Mesenchymal stem cell (in vitro differentiated cells and primary cell): ENCODE measurements at regions not wholly inside any gene's neighbourhood (a gene's known extent, or its start where the extent isn't known, plus 50 kb on each side); places are given as distances from the start of the nearest gene placed in this dataset.

Source experiments
- DNase-seq: peaks from one replicate; pipeline ENCODE4 v3.0.0-alpha.2; 2013
- H2AFZ ChIP-seq: one replicate; pipeline ENCODE4 v1.6.1; 2013; ENCODE audit warnings: low read depth, mild to moderate bottlenecking, control low read depth, inconsistent platforms, low read length, moderate library complexity
- H2AK5ac ChIP-seq: 2 replicates; pipeline ENCODE4 v1.6.1; 2013; ENCODE audit warnings: low read length, moderate library complexity, mild to moderate bottlenecking, inconsistent platforms; ENCODE audit not compliant: severe bottlenecking
- H2BK120ac ChIP-seq: one replicate; pipeline ENCODE4 v1.6.1; 2013; ENCODE audit warnings: low read depth, mild to moderate bottlenecking, inconsistent platforms, low read length, moderate library complexity
- H2BK12ac ChIP-seq, 2 experiments: one replicate each; pipeline ENCODE4 v1.6.1; 2013; ENCODE audit warnings: inconsistent platforms in 2 of 2, low read length in 2 of 2, mild to moderate bottlenecking in 2 of 2, moderate library complexity in 2 of 2, control low read depth in 1 of 2
- H2BK15ac ChIP-seq: one replicate; pipeline ENCODE4 v1.6.1; 2013; ENCODE audit warnings: mild to moderate bottlenecking, low read depth, inconsistent platforms; ENCODE audit not compliant: poor library complexity, severe bottlenecking
- H2BK5ac ChIP-seq: 2 replicates; pipeline ENCODE4 v1.6.1; 2013; ENCODE audit warnings: low read depth, mild to moderate bottlenecking, low read length, control low read depth, inconsistent platforms; ENCODE audit not compliant: poor library complexity, severe bottlenecking
- H3K14ac ChIP-seq, 2 experiments: one replicate each; pipeline ENCODE4 v1.6.1; 2013; ENCODE audit warnings: inconsistent platforms in 2 of 2, low read length in 2 of 2, control low read depth in 1 of 2, mild to moderate bottlenecking in 1 of 2, moderate library complexity in 1 of 2
- H3K18ac ChIP-seq, 2 experiments: one replicate each; pipeline ENCODE4 v1.6.1; 2013; ENCODE audit warnings: inconsistent platforms in 2 of 2, low read length in 2 of 2, control low read depth in 1 of 2, low read depth in 1 of 2, mild to moderate bottlenecking in 1 of 2
- H3K23ac ChIP-seq, 2 experiments: one replicate each; pipeline ENCODE4 v1.6.1; 2013; ENCODE audit warnings: inconsistent platforms in 2 of 2, low read length in 2 of 2, mild to moderate bottlenecking in 2 of 2, moderate library complexity in 2 of 2, control low read depth in 1 of 2
- H3K27ac ChIP-seq: 2 replicates; pipeline ENCODE4 v1.5.1; 2013; ENCODE audit warnings: mild to moderate bottlenecking, moderate library complexity, low read length, control low read depth, inconsistent platforms; ENCODE audit not compliant: poor library complexity, severe bottlenecking
- H3K27me3 ChIP-seq, 2 experiments: 2 replicates each; pipeline versions ENCODE4 v1.6.1 to v1.7.0; 2013; ENCODE audit warnings: low read length in 2 of 2, mild to moderate bottlenecking in 2 of 2, moderate library complexity in 2 of 2, control low read depth in 1 of 2, inconsistent platforms in 1 of 2; ENCODE audit not compliant: control insufficient read depth in 1 of 2, insufficient read depth in 1 of 2
- H3K36me3 ChIP-seq, 2 experiments: 2 replicates each; pipeline versions ENCODE4 v1.6.1 to v1.7.0; 2013; ENCODE audit warnings: low read length in 2 of 2, control low read depth in 1 of 2, inconsistent platforms in 1 of 2, low read depth in 1 of 2, mild to moderate bottlenecking in 1 of 2; ENCODE audit not compliant: insufficient read depth in 2 of 2, control insufficient read depth in 1 of 2
- H3K4ac ChIP-seq, 2 experiments: one replicate each; pipeline ENCODE4 v1.6.1; 2013; ENCODE audit warnings: inconsistent platforms in 2 of 2, low read length in 2 of 2, mild to moderate bottlenecking in 2 of 2, moderate library complexity in 2 of 2, control low read depth in 1 of 2, low read depth in 1 of 2
- H3K4me1 ChIP-seq: 2 replicates; pipeline ENCODE4 v1.6.1; 2013; ENCODE audit warnings: low read depth, low read length, control low read depth; ENCODE audit not compliant: control insufficient read depth, insufficient read depth
- H3K4me2 ChIP-seq: 2 replicates; pipeline ENCODE4 v1.6.1; 2013; ENCODE audit warnings: low read length, mild to moderate bottlenecking, inconsistent platforms; ENCODE audit not compliant: poor library complexity, severe bottlenecking
- H3K4me3 ChIP-seq, 2 experiments: 2 replicates each; pipeline versions ENCODE4 v1.5.1 to v1.7.0; 2013; ENCODE audit warnings: low read length in 2 of 2, mild to moderate bottlenecking in 2 of 2, control low read depth in 1 of 2, low read depth in 1 of 2; ENCODE audit not compliant: insufficient read depth in 1 of 2
- H3K79me1 ChIP-seq: replicated peaks from 2 replicates; pipeline ENCODE4 v1.6.1; 2013; ENCODE audit warnings: mild to moderate bottlenecking, control low read depth, low read length, inconsistent platforms; ENCODE audit not compliant: poor library complexity, severe bottlenecking
- H3K9ac ChIP-seq: 2 replicates; pipeline ENCODE4 v1.7.0; 2013; ENCODE audit warnings: mild to moderate bottlenecking, low read length, moderate library complexity
- H3K9me3 ChIP-seq: 2 replicates; pipeline ENCODE4 v1.7.0; 2013; ENCODE audit warnings: mild to moderate bottlenecking, low read length; ENCODE audit not compliant: control insufficient read depth
- H4K8ac ChIP-seq: one replicate; pipeline ENCODE4 v1.6.1; 2013; ENCODE audit warnings: inconsistent platforms, mild to moderate bottlenecking, low read length, moderate library complexity
- H4K91ac ChIP-seq: one replicate; pipeline ENCODE4 v1.6.1; 2013; ENCODE audit warnings: mild to moderate bottlenecking, low read length, inconsistent platforms
- WGBS: methylation state at CpG from one replicate; pipeline ENCODE4 v1.1.7; 2013; ENCODE audit warnings: mixed read lengths; 5-methylcytosine and 5-hydroxymethylcytosine counted together

DNA sequence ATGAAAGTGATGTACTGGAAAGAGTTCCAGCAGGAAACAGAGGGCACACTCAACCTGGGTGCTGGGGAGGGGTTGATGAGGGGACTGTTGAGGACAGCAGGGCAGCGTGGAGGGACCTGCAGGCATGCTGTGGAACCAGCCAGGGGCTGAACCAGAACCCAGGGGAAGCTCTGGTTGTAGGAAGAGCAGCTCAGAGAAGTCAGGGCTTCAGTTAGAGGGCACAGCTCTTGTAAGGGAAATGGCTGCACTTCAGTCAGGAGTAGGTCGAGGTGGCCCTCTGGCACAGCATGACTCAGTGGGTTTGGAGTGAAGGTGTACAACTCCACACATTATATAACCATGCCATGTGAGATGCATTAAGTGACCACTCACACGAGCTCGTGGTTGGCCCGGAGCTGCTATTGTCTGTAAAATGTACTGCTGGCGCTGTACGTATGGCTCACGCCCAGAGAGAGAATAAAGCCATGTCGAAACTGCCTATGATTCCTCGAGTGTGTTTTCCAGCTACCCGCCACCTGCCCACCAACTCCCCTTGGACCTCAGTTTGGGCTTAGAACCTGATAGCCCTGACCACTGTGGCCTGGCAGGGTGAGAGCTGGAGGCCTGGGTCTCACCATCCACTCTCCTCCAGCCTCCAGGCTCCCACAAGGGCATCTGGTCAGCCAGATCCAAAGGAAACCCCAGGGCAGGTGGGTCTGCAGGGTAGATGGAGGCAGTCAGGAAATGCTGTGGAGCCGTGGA, 136.5 kb upstream of the HS6ST1 start:
- H2BK120ac ChIP-seq = no peak overlapping the region
- no peak overlapping the region for H2AFZ ChIP-seq
- no peak overlapping the region for H3K4ac ChIP-seq
- 91% methylated on average over 12 of the region's 12 CpGs for WGBS
- no peak overlapping the region for H3K9ac ChIP-seq
- no peak for DNase-seq
- no peak overlapping the region for H3K4me3 ChIP-seq
- H2BK15ac ChIP-seq = no peak overlapping the region
- H3K27me3 ChIP-seq = peaks cover 18 to 33% of the 10 kb centered on the region in 2 experiments
- no peak overlapping the region for H3K4me2 ChIP-seq
- no peak overlapping the region for H3K27ac ChIP-seq
- H4K91ac ChIP-seq = no peak overlapping the region
- no peak overlapping the region for H3K14ac ChIP-seq
- no peak overlapping the region for H3K18ac ChIP-seq
- no peak overlapping the region for H2AK5ac ChIP-seq
- H3K9me3 ChIP-seq = peaks cover 4% of the 10 kb centered on the region
- no peak overlapping the region for H2BK5ac ChIP-seq
- no peak overlapping the region for H2BK12ac ChIP-seq
- H3K36me3 ChIP-seq = no peaks in the 10 kb centered on the region
- H3K4me1 ChIP-seq = peaks cover 7% of the 10 kb centered on the region
- H3K79me1 ChIP-seq = no peaks in the 10 kb centered on the region
- no peak overlapping the region for H4K8ac ChIP-seq
- H3K23ac ChIP-seq = no peak overlapping the region

DNA sequence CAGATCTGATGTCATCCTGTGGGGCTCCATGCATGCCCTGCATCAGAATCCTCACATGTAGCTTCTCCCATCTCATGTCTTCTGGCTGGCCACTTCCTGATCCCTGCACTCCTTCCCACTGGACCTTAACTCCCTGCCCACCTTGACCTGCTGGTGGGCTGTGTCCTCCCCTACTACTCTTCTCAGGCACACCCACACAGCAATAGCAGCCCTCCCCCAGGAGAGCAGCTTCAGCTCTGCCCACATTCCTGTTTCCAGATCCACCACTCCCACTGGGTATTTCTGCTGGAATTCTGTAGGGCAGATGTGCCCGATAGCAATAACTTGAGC, 137.0 kb upstream of the HS6ST1 start:
- H2BK5ac ChIP-seq = no peak overlapping the region

GRCh38 chr2:128456281-128456680, 137.6 kb upstream of the HS6ST1 start:
- H3K79me1 ChIP-seq = no peaks in the 10 kb centered on the region
- H3K36me3 ChIP-seq = no peaks in the 10 kb centered on the region
- H3K4ac ChIP-seq = no peak overlapping the region
- no peak overlapping the region for H3K14ac ChIP-seq
- H2BK12ac ChIP-seq = no peak overlapping the region
- H3K9me3 ChIP-seq = peaks cover 4% of the 10 kb centered on the region
- whole genome bisulfite sequencing = 88% methylated on average over 5 of the region's 5 CpGs
- H3K4me2 ChIP-seq = no peak overlapping the region
- DNase-seq = no peak
- no peak overlapping the region for H2BK5ac ChIP-seq
- no peak overlapping the region for H2BK120ac ChIP-seq
- no peak overlapping the region for H2AK5ac ChIP-seq
- H3K23ac ChIP-seq = no peak overlapping the region
- no peak overlapping the region for H4K8ac ChIP-seq
- no peak overlapping the region for H2AFZ ChIP-seq
- H3K4me1 ChIP-seq = peaks cover 7% of the 10 kb centered on the region
- peaks cover 18 to 33% of the 10 kb centered on the region in 2 experiments for H3K27me3 ChIP-seq
- H3K4me3 ChIP-seq = no peak overlapping the region
- H4K91ac ChIP-seq = no peak overlapping the region
- no peak overlapping the region for H3K9ac ChIP-seq
- no peak overlapping the region for H3K27ac ChIP-seq
- H2BK15ac ChIP-seq = no peak overlapping the region
- no peak overlapping the region for H3K18ac ChIP-seq

More for the DNA sequence above, 137.0 kb upstream of the HS6ST1 start:
- Histone ChIP-seq H3K27me3 (peaks cover 18 to 33% of the 10 kb centered on the region in 2 experiments), H2AFZ (no peak overlapping the region), H2BK120ac (no peak overlapping the region), H4K91ac (no peak overlapping the region), H3K23ac (no peak overlapping the region), H3K9me3 (peaks cover 4% of the 10 kb centered on the region), H3K4ac (no peak overlapping the region), H3K36me3 (no peaks in the 10 kb centered on the region), H3K4me2 (no peak overlapping the region), H3K27ac (no peak overlapping the region), H3K14ac (no peak overlapping the region), H2BK12ac (no peak overlapping the region), H3K4me1 (peaks cover 7% of the 10 kb centered on the region), H3K79me1 (no peaks in the 10 kb centered on the region), H2BK15ac (no peak overlapping the region), H3K4me3 (no peak overlapping the region), H3K9ac (no peak overlapping the region), H3K18ac (no peak overlapping the region), H2AK5ac (no peak overlapping the region), H4K8ac (no peak overlapping the region)
- no peak for DNase-seq
- 90% methylated on average over 1 of the region's 1 CpG for WGBS

DNA sequence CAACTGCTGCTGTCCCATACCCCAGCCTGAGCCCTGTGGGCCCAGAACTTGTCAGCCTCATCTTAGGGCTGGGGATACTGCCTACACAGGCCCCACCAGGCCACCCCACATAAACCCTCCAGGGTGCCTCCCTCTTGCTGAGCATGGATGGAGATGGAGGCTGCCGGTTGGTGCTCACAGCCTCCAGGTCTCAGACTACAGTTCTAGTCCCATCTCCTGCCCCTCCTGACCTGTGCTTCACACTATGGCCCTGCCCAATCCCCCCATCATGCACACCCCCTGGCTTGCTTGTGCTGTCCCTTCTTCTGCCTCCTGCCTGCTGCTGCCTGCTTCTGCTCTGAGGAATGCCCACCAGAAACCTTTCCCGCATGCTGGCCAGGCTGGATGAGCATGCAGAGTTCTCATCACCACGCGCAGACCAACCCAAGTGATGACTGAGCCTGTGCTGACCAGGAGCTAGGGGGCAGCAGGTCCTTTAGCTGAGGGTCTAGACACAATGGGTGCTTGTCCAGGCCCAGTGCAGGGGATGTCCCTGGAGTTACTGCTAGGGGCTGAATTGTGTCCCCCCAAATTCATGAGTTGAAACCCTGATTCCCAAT, 138.4 kb upstream of the HS6ST1 start:
- no peaks in the 10 kb centered on the region for H3K36me3 ChIP-seq
- no peak overlapping the region for H3K23ac ChIP-seq
- no peak overlapping the region for H3K18ac ChIP-seq
- peak overlapping the region; percentile 13 for H2AK5ac ChIP-seq
- no peak overlapping the region for H4K91ac ChIP-seq
- no peak overlapping the region for H3K9ac ChIP-seq
- peaks cover 7% of the 10 kb centered on the region for H3K4me1 ChIP-seq
- H3K27ac ChIP-seq = no peak overlapping the region
- H2BK120ac ChIP-seq = no peak overlapping the region
- H3K4me2 ChIP-seq = no peak overlapping the region
- 89% methylated on average over 4 of the region's 4 CpGs for WGBS
- H2BK12ac ChIP-seq = no peak overlapping the region
- no peak for DNase-seq
- H3K4me3 ChIP-seq = no peak overlapping the region
- H3K14ac ChIP-seq = peak overlapping the region in 1 of 2 experiments; percentile 82
- peaks cover 18 to 33% of the 10 kb centered on the region in 2 experiments for H3K27me3 ChIP-seq
- H2AFZ ChIP-seq = no peak overlapping the region
- H3K79me1 ChIP-seq = no peaks in the 10 kb centered on the region
- H3K9me3 ChIP-seq = peaks cover 4% of the 10 kb centered on the region
- H2BK5ac ChIP-seq = no peak overlapping the region
- no peak overlapping the region for H2BK15ac ChIP-seq
- H4K8ac ChIP-seq = no peak overlapping the region
- H3K4ac ChIP-seq = no peak overlapping the region
